ENCODE measurements at regions not wholly inside any gene's neighbourhood (a gene's known extent, or its start where the extent isn't known, plus 50 kb on each side); places are given as distances from the start of the nearest gene placed in this dataset.

DNA sequence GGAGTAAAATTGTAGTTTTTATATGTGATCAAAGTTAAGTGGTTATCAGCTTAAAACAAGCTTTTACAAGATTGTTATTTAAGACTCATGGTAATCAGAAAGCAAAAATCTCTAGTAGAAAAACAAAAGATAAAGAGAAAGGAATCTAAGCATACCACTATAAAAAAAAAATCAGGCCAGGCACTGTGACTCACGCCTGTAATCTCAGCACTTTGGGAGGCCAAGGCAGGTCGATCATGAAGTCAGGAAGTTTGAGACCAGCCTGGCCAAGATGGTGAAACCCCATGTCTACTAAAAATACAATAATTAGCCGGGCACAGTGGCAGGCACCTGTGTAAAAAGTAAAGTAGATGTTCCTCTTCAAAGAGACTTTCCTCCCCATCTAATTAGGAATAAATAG lies 265.9 kb upstream of the NRP1 start:
- TF ChIP-seq, protein P1, sequence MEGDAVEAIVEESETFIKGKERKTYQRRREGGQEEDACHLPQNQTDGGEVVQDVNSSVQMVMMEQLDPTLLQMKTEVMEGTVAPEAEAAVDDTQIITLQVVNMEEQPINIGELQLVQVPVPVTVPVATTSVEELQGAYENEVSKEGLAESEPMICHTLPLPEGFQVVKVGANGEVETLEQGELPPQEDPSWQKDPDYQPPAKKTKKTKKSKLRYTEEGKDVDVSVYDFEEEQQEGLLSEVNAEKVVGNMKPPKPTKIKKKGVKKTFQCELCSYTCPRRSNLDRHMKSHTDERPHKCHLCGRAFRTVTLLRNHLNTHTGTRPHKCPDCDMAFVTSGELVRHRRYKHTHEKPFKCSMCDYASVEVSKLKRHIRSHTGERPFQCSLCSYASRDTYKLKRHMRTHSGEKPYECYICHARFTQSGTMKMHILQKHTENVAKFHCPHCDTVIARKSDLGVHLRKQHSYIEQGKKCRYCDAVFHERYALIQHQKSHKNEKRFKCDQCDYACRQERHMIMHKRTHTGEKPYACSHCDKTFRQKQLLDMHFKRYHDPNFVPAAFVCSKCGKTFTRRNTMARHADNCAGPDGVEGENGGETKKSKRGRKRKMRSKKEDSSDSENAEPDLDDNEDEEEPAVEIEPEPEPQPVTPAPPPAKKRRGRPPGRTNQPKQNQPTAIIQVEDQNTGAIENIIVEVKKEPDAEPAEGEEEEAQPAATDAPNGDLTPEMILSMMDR (IDR thresholded peaks at IDR 0.05) = no peak
- no peak for TF ChIP-seq POLR2A (IDR thresholded peaks at IDR 0.05)
